ENCODE measurements at regions not wholly inside any gene's neighbourhood (a gene's known extent, or its start where the extent isn't known, plus 50 kb on each side); places are given as distances from the start of the nearest gene placed in this dataset.

GRCh38 chr21:38925478-38925877 is 119.7 kb downstream of the ETS2 start:
- no peak for DNase-seq
- TF ChIP-seq POLR2A (IDR thresholded peaks at IDR 0.05) = no peak
- TF ChIP-seq CTCF (IDR thresholded peaks at IDR 0.05) = no peak
- H3K9me3 ChIP-seq = no peaks in the 10 kb centered on the region
- intact Hi-C loops (cut with DNase I) = loop anchor here (10.0 kb wide), 1 partner anchor 121 kb away; the partner anchor contains the start of gene ETS2
- H3K27ac ChIP-seq = peak overlapping the region in 2 of 3 donors; percentile 6 to 7
- 72 to 76% methylated on average over 3 of the region's 3 CpGs for WGBS, 2 donors
- H3K4me1 ChIP-seq = peaks cover 0 to 31% of the 10 kb centered on the region in 2 donors
- no peaks in the 10 kb centered on the region for H3K36me3 ChIP-seq
- H3K27me3 ChIP-seq = no peaks in the 10 kb centered on the region
- H3K4me3 ChIP-seq (replicated peaks in 1 of 3) = no peak overlapping the region

- Histone ChIP-seq H3K27ac (no peak overlapping the region), H3K9me3 (no peaks in the 10 kb centered on the region), H3K4me3 (replicated peaks in 1 of 3) (no peak overlapping the region), H3K27me3 (no peaks in the 10 kb centered on the region), H3K4me1 (peaks cover 0 to 36% of the 10 kb centered on the region in 2 donors), H3K36me3 (no peaks in the 10 kb centered on the region)
- DNase-seq = no peak
- no peak for TF ChIP-seq POLR2A (IDR thresholded peaks at IDR 0.05)
- TF ChIP-seq CTCF (IDR thresholded peaks at IDR 0.05) = no peak
- 94 to 98% methylated on average over 5 of the region's 5 CpGs for WGBS, 2 donors
- intact Hi-C loops (cut with DNase I) = loop anchor here (10.0 kb wide), 1 partner anchor 120 kb away; the partner anchor contains the start of gene ETS2
These were observed 119.2 kb downstream of the ETS2 start for GRCh38 chr21:38924954-38925353.

- no peak for DNase-seq
- TF ChIP-seq CTCF (IDR thresholded peaks at IDR 0.05) = no peak
- TF ChIP-seq POLR2A (IDR thresholded peaks at IDR 0.05) = no peak
- no peak overlapping the region for H3K27ac ChIP-seq
- intact Hi-C loops (cut with DNase I) = loop anchor here (10.0 kb wide), 1 partner anchor 119 kb away; the partner anchor contains the start of gene ETS2
- no peaks in the 10 kb centered on the region for H3K9me3 ChIP-seq
- H3K4me3 ChIP-seq (replicated peaks in 1 of 3) = no peak overlapping the region
- no peaks in the 10 kb centered on the region for H3K27me3 ChIP-seq
- H3K36me3 ChIP-seq = no peaks in the 10 kb centered on the region
- WGBS, 2 donors = 87 to 90% methylated on average over 4 of the region's 4 CpGs
- H3K4me1 ChIP-seq = peaks cover 0 to 45% of the 10 kb centered on the region in 2 donors
These were observed 117.7 kb downstream of the ETS2 start for GRCh38 chr21:38923429-38923828.

- intact Hi-C loops (cut with DNase I) = loop anchor here (10.0 kb wide), 1 partner anchor 118 kb away; the partner anchor contains the start of gene ETS2
These were observed 116.9 kb downstream of the ETS2 start for GRCh38 chr21:38922474-38923235.

More at GRCh38 chr21:38922474-38923235, 116.9 kb downstream of the ETS2 start:
- 93 to 96% methylated on average over 6 of the region's 6 CpGs for WGBS, 2 donors
- Histone ChIP-seq H3K4me3 (replicated peaks in 1 of 3) (no peak overlapping the region), H3K36me3 (no peaks in the 10 kb centered on the region), H3K27me3 (no peaks in the 10 kb centered on the region), H3K9me3 (no peaks in the 10 kb centered on the region), H3K4me1 (peaks cover 0 to 46% of the 10 kb centered on the region in 2 donors), H3K27ac (peak overlapping the region in 1 of 3 donors; percentile 84)
- no peak for TF ChIP-seq POLR2A (IDR thresholded peaks at IDR 0.05)
- TF ChIP-seq CTCF (IDR thresholded peaks at IDR 0.05) = no peak
- no peak for DNase-seq
